Stomach (tissue), 4 donors: ENCODE measurements at regions not wholly inside any gene's neighbourhood (a gene's known extent, or its start where the extent isn't known, plus 50 kb on each side); places are given as distances from the start of the nearest gene placed in this dataset.

Source experiments
- EP300 ChIP-seq: sonication (generic); formaldehyde crosslinking; IDR thresholded peaks from one replicate; pipeline ENCODE4 v1.6.1; 2017; ENCODE audit warnings: antibody characterized with exemption
- POLR2A ChIP-seq, 4 donors: fragments of 450-650 bp; IDR thresholded peaks; one replicate each; pipeline ENCODE4 v1.6.1; 2016; ENCODE audit warnings: antibody characterized with exemption in 4 of 4, control low read depth in 2 of 4, mild to moderate bottlenecking in 1 of 4, moderate library complexity in 1 of 4
- POLR2AphosphoS5 ChIP-seq, 3 donors: sonication (generic); formaldehyde crosslinking; IDR thresholded peaks; one replicate each; pipeline ENCODE4 v1.6.1; 2016; ENCODE audit warnings: antibody characterized with exemption in 3 of 3
- TF ChIP-seq, protein P1 (sequence below), 7 experiments: fragments of 450-650 bp in 4 of 7; fragments of 200-600 bp in 3 of 7; sonication (generic) in 3 of 7; IDR thresholded peaks; one replicate each; pipeline ENCODE4 v1.5.1; 2016 to 2019; ENCODE audit warnings: antibody characterized with exemption in 7 of 7, control low read depth in 2 of 7, mild to moderate bottlenecking in 1 of 7

DNA sequence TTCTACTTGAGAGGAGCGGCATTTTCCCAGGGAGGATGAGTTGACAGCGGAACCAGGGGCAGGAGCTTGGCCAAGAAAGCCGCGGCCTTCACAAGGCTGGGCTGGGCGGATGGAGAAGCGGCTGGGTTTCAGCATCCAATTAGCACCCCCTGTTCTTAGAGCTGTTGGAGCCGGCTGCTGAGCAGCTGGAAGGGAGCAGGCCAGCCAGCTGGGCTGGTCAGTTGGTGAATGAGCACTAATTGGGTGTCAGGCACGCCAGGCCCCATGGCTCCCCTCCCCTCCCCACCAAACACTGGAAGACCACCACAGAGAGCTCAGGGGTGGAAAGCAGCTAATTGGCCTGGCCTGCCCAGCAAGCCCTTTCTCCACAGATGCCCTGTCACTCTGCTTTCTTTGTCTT is 245.6 kb downstream of the RRAGC start:
- TF ChIP-seq, protein P1, sequence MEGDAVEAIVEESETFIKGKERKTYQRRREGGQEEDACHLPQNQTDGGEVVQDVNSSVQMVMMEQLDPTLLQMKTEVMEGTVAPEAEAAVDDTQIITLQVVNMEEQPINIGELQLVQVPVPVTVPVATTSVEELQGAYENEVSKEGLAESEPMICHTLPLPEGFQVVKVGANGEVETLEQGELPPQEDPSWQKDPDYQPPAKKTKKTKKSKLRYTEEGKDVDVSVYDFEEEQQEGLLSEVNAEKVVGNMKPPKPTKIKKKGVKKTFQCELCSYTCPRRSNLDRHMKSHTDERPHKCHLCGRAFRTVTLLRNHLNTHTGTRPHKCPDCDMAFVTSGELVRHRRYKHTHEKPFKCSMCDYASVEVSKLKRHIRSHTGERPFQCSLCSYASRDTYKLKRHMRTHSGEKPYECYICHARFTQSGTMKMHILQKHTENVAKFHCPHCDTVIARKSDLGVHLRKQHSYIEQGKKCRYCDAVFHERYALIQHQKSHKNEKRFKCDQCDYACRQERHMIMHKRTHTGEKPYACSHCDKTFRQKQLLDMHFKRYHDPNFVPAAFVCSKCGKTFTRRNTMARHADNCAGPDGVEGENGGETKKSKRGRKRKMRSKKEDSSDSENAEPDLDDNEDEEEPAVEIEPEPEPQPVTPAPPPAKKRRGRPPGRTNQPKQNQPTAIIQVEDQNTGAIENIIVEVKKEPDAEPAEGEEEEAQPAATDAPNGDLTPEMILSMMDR (IDR thresholded peaks at IDR 0.05), result no peak
- TF ChIP-seq POLR2AphosphoS5 (IDR thresholded peaks at IDR 0.05) (no peak), POLR2A (IDR thresholded peaks at IDR 0.05) (no peak), EP300 (no peak)
